RPMI7951 (cell line): ENCODE measurements at regions not wholly inside any gene's neighbourhood (a gene's known extent, or its start where the extent isn't known, plus 50 kb on each side); places are given as distances from the start of the nearest gene placed in this dataset.
"Not testable (repeated sequence)": the region's sequence is repeated elsewhere in the genome, so short reads cannot be mapped to it uniquely, and the experiment has no call there.

Source experiments
- DNase-seq: peaks from one replicate; pipeline ENCODE4 v3.0.0-alpha.2; 2012; ENCODE audit warnings: low read depth

GRCh38 chr4:175277816-175278215 lies 359.7 kb downstream of the ADAM29 start:
- no peak for DNase-seq

- DNase-seq = no peak
Observed at GRCh38 chr4:175280153-175280552, 362.0 kb downstream of the ADAM29 start.

- no peak for DNase-seq
Observed at GRCh38 chr4:175281894-175282293, 363.7 kb downstream of the ADAM29 start.

- no peak for DNase-seq
Observed at GRCh38 chr4:175282407-175282806, 364.2 kb downstream of the ADAM29 start.

- DNase-seq = no peak
Observed at GRCh38 chr4:175290401-175290800, 372.2 kb downstream of the ADAM29 start.

- DNase-seq = no peak
Observed at GRCh38 chr4:175297965-175298565, 379.9 kb downstream of the ADAM29 start.

GRCh38 chr4:175306436-175306835 lies 388.3 kb downstream of the ADAM29 start:
- DNase-seq = no peak

GRCh38 chr4:175307326-175307725 lies 389.2 kb downstream of the ADAM29 start:
- DNase-seq = no peak

GRCh38 chr4:175308236-175308635 lies 390.1 kb downstream of the ADAM29 start:
- DNase-seq = no peak

- no peak for DNase-seq
Observed at GRCh38 chr4:175309041-175309440, 390.9 kb downstream of the ADAM29 start.

- DNase-seq = no peak
Observed at GRCh38 chr4:175325230-175325629, 407.1 kb downstream of the ADAM29 start.

- no peak for DNase-seq
Observed at GRCh38 chr4:175326796-175327195, 408.6 kb downstream of the ADAM29 start.

GRCh38 chr4:175330236-175330635 lies 412.1 kb downstream of the ADAM29 start:
- DNase-seq = no peak

GRCh38 chr4:175330652-175331051 lies 412.5 kb downstream of the ADAM29 start:
- DNase-seq = peak; percentile 14

- no peak for DNase-seq
Observed at GRCh38 chr4:175335331-175335730, 417.2 kb downstream of the ADAM29 start.

GRCh38 chr4:175336570-175336969 lies 418.4 kb downstream of the ADAM29 start:
- not testable (repeated sequence) for DNase-seq

GRCh38 chr4:175339100-175339707 lies 421.0 kb downstream of the ADAM29 start:
- DNase-seq = peak; percentile 0

GRCh38 chr4:175341203-175341755 lies 423.1 kb downstream of the ADAM29 start:
- no peak for DNase-seq

- peak; percentile 31 for DNase-seq
Observed at GRCh38 chr4:175346376-175346775, 428.2 kb downstream of the ADAM29 start.

- no peak for DNase-seq
Observed at GRCh38 chr4:175350246-175350645, 432.1 kb downstream of the ADAM29 start.

GRCh38 chr4:175351473-175351872 lies 433.3 kb downstream of the ADAM29 start:
- no peak for DNase-seq

GRCh38 chr4:175369087-175369486 lies 443.0 kb downstream of the GPM6A start:
- peak; percentile 29 for DNase-seq

GRCh38 chr4:175371091-175371490 lies 441.0 kb downstream of the GPM6A start:
- DNase-seq = no peak

GRCh38 chr4:175373031-175373430 lies 439.0 kb downstream of the GPM6A start:
- DNase-seq = no peak
